GM12878 (cell line): ENCODE measurements at regions not wholly inside any gene's neighbourhood (a gene's known extent, or its start where the extent isn't known, plus 50 kb on each side); places are given as distances from the start of the nearest gene placed in this dataset.
"Not testable (repeated sequence)": the region's sequence is repeated elsewhere in the genome, so short reads cannot be mapped to it uniquely, and the experiment has no call there.

ENCODE experiments used
- CEBPB ChIP-seq, 2 experiments: fragments of 150-350 bp in 1 of 2; IDR thresholded peaks; 2 replicates each; pipeline ENCODE4 v1.6.1; 2012 to 2014; ENCODE audit warnings: low read depth in 2 of 2, low read length in 2 of 2, borderline replicate concordance in 1 of 2, inconsistent platforms in 1 of 2
- FOXK2 ChIP-seq: fragments of 450-650 bp; IDR thresholded peaks from 2 replicates; pipeline ENCODE4 v1.6.1; 2017; ENCODE audit warnings: mild to moderate bottlenecking, moderate library complexity
- JUNB ChIP-seq: IDR thresholded peaks from 2 replicates; pipeline ENCODE4 v1.6.1; 2016; ENCODE audit warnings: antibody characterized with exemption, mild to moderate bottlenecking
- JUND ChIP-seq: IDR thresholded peaks from 2 replicates; pipeline ENCODE4 v1.6.1; 2012; ENCODE audit warnings: low read depth, mild to moderate bottlenecking, low read length, improper control_type of control experiment, moderate library complexity
- MAX ChIP-seq: IDR thresholded peaks from 2 replicates; pipeline ENCODE4 v1.6.1; 2012; ENCODE audit warnings: low read depth, low read length, improper control_type of control experiment
- PAX5 ChIP-seq: IDR thresholded peaks from 2 replicates; pipeline ENCODE4 v1.6.1; 2011; ENCODE audit warnings: low read depth, low read length, borderline replicate concordance
- SP1 ChIP-seq: IDR thresholded peaks from one replicate; pipeline ENCODE4 v1.6.1; 2011; ENCODE audit warnings: low read depth, low read length
- STAT1 ChIP-seq: fragments of 450-650 bp; conservative IDR thresholded peaks from 2 replicates; pipeline ENCODE4 v1.6.1; 2014; ENCODE audit warnings: antibody characterized with exemption, mild to moderate bottlenecking

DNA sequence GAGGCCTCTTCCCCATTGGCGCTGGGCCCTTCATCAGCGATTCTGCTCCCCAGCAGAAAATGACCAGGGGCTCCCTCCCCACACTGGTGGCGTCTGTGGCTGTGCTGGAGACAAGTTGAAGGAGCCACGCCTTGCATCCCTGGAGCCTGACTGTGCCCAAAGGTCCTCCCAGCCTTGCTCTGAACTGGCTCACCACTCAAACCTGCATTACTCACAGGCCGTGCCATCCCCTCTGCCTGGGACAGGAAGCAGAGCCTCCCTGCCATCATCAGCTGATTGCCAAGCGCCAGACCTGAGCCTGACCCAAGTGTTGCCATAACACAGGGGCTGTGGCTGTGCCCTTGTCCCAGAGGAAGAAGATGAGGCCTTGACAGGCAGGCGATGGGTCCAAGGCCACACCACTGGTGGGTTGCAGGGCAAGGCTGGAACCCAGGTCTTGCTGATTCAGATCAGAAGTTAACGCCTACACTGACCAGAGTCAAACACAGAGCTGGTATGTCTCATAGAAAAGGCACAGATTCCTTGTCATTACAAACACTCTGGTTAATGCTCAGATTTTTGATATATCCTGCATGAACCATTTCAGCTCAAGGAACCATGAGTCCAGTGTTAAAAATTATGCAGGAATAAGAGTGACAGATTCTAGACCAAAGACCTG is 151.1 kb downstream of the BCL2L11 start:
- not testable (repeated sequence) for TF ChIP-seq STAT1; FOXK2; SP1; JUNB; MAX; JUND; PAX5; CEBPB (IDR thresholded peaks at IDR 0.05; ENCODE audit: borderline replicate concordance in 1 of 2, low read depth in 2 of 2, low read length in 2 of 2)
